DMS 273 treated with DMSO at 0.1 percent for 48 hours (cell line): ENCODE measurements at regions not wholly inside any gene's neighbourhood (a gene's known extent, or its start where the extent isn't known, plus 50 kb on each side); places are given as distances from the start of the nearest gene placed in this dataset.
A peak's percentile ranks its signal among the peaks of the same experiment; 100 is the strongest.
"Not testable (repeated sequence)": the region's sequence is repeated elsewhere in the genome, so short reads cannot be mapped to it uniquely, and the experiment has no call there.

Experiments
- DNase-seq: peaks from one replicate; lab custom pipeline; 2025; lab: John Stamatoyannopoulos, UW

- DNase-seq, result no peak
Measured at GRCh38 chr14:77985211-77985615, 185.0 kb upstream of the NRXN3 start.

- DNase-seq, result no peak
Measured at GRCh38 chr14:77986773-77987172, 183.4 kb upstream of the NRXN3 start.

GRCh38 chr14:77988096-77988870, 181.9 kb upstream of the NRXN3 start:
- DNase-seq, result no peak

GRCh38 chr14:77988970-77989369, 181.2 kb upstream of the NRXN3 start:
- no peak for DNase-seq

- DNase-seq, result no peak
Measured at GRCh38 chr14:77989441-77989991, 180.7 kb upstream of the NRXN3 start.

- no peak for DNase-seq
Measured at GRCh38 chr14:77990337-77990736, 179.8 kb upstream of the NRXN3 start.

- no peak for DNase-seq
Measured at GRCh38 chr14:77991128-77991772, 178.9 kb upstream of the NRXN3 start.

GRCh38 chr14:78005325-78005724, 164.8 kb upstream of the NRXN3 start:
- no peak for DNase-seq

GRCh38 chr14:78007160-78007559, 163.0 kb upstream of the NRXN3 start:
- DNase-seq, result no peak

GRCh38 chr14:78010688-78011087, 159.5 kb upstream of the NRXN3 start:
- DNase-seq, result no peak

GRCh38 chr14:78013911-78014310, 156.3 kb upstream of the NRXN3 start:
- DNase-seq, result not testable (repeated sequence)

- DNase-seq, result no peak
Measured at GRCh38 chr14:78016532-78016931, 153.6 kb upstream of the NRXN3 start.

- no peak for DNase-seq
Measured at GRCh38 chr14:78018283-78018682, 151.9 kb upstream of the NRXN3 start.

- peak; percentile 10 for DNase-seq
Measured at GRCh38 chr14:78022059-78022458, 148.1 kb upstream of the NRXN3 start.

GRCh38 chr14:78023112-78023511, 147.1 kb upstream of the NRXN3 start:
- DNase-seq, result no peak

- no peak for DNase-seq
Measured at GRCh38 chr14:78028471-78028870, 141.7 kb upstream of the NRXN3 start.

GRCh38 chr14:78029601-78030372, 140.4 kb upstream of the NRXN3 start:
- no peak for DNase-seq

GRCh38 chr14:78043349-78043748, 126.8 kb upstream of the NRXN3 start:
- no peak for DNase-seq

GRCh38 chr14:78048120-78048519, 122.1 kb upstream of the NRXN3 start:
- no peak for DNase-seq

- not testable (repeated sequence) for DNase-seq
Measured at GRCh38 chr14:78056890-78057289, 113.3 kb upstream of the NRXN3 start.

- DNase-seq, result no peak
Measured at GRCh38 chr14:78070344-78070743, 99.8 kb upstream of the NRXN3 start.

GRCh38 chr14:78071016-78071549, 99.1 kb upstream of the NRXN3 start:
- no peak for DNase-seq
